B cell (primary cell): ENCODE measurements at regions not wholly inside any gene's neighbourhood (a gene's known extent, or its start where the extent isn't known, plus 50 kb on each side); places are given as distances from the start of the nearest gene placed in this dataset.

Experiments used
- EZH2 ChIP-seq: IDR thresholded peaks from 2 replicates; pipeline ENCODE4 v1.6.1; 2012; ENCODE audit warnings: borderline replicate concordance, low read depth, mild to moderate bottlenecking, moderate library complexity, low read length; ENCODE audit not compliant: insufficient read depth, poor library complexity, severe bottlenecking
- TF ChIP-seq, protein P1 (sequence below): fragments of 200-600 bp; IDR thresholded peaks from one replicate; pipeline ENCODE4 v1.8.0; 2022; ENCODE audit warnings: antibody characterized with exemption, mild to moderate bottlenecking

DNA sequence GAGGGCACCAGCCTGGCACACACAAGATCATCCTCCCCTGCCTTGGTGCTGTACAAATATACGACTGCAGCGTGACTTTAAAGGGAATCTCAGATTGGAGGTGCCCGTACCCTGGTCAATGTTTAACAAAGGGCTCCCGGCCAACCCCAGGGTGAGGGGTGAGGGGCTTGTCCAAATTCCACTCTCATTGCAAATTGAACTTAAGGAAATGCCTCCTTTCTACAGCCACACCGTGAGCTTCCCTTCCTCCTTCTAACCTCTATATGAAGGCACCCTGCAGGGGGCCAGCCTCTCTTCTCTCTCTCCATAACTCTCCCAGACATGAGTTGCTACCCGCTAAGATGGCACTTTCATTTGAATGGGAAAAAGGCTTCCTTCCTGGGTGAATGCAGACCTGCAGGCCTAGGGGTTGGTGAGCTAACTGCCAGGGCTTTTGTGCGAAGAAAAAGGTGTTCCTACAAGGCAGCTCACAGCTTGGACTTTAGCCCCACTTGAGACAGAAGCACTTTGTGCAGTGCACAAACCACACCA, 76.6 kb downstream of the IRF8 start:
- TF ChIP-seq, protein P1, sequence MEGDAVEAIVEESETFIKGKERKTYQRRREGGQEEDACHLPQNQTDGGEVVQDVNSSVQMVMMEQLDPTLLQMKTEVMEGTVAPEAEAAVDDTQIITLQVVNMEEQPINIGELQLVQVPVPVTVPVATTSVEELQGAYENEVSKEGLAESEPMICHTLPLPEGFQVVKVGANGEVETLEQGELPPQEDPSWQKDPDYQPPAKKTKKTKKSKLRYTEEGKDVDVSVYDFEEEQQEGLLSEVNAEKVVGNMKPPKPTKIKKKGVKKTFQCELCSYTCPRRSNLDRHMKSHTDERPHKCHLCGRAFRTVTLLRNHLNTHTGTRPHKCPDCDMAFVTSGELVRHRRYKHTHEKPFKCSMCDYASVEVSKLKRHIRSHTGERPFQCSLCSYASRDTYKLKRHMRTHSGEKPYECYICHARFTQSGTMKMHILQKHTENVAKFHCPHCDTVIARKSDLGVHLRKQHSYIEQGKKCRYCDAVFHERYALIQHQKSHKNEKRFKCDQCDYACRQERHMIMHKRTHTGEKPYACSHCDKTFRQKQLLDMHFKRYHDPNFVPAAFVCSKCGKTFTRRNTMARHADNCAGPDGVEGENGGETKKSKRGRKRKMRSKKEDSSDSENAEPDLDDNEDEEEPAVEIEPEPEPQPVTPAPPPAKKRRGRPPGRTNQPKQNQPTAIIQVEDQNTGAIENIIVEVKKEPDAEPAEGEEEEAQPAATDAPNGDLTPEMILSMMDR: no peak
- TF ChIP-seq EZH2: no peak
